Transverse colon (tissue), 4 donors: ENCODE measurements at regions not wholly inside any gene's neighbourhood (a gene's known extent, or its start where the extent isn't known, plus 50 kb on each side); places are given as distances from the start of the nearest gene placed in this dataset.

Experiments
- DNase-seq: peaks from one replicate; pipeline ENCODE4 v3.0.0-alpha.2; 2019
- H3K27ac ChIP-seq, 4 donors: fragments of 200-600 bp; sonication (generic); 2 replicates each; pipeline ENCODE4 v1.5.1; 2016 to 2018; ENCODE audit warnings: inconsistent platforms in 4 of 4
- H3K27me3 ChIP-seq: fragments of 200-600 bp; sonication (generic); 2 replicates; pipeline ENCODE4 v1.5.1; 2017; ENCODE audit warnings: inconsistent platforms
- H3K36me3 ChIP-seq, 4 donors: fragments of 200-600 bp; sonication (generic); 2 replicates each; pipeline ENCODE4 v1.5.1; 2017 to 2019; ENCODE audit warnings: inconsistent platforms in 4 of 4
- H3K4me1 ChIP-seq, 4 donors: fragments of 200-600 bp; sonication (generic); 2 replicates each; pipeline ENCODE4 v1.5.1; 2017 to 2020; ENCODE audit warnings: inconsistent platforms in 4 of 4
- H3K4me3 ChIP-seq, 4 donors: fragments of 200-600 bp; sonication (generic); 1 replicate in 1 of 4; 2 replicates in 3 of 4; pipeline versions ENCODE4 v1.5.1 to v1.6.1; 2017 to 2019; ENCODE audit warnings: inconsistent platforms in 4 of 4
- H3K9me3 ChIP-seq, 2 donors: fragments of 200-600 bp; sonication (generic); 2 replicates each; pipeline ENCODE4 v1.5.1; 2017 to 2019; ENCODE audit warnings: inconsistent platforms in 2 of 2
- EP300 ChIP-seq: sonication (generic); formaldehyde crosslinking; IDR thresholded peaks from one replicate; pipeline ENCODE4 v1.6.1; 2017; ENCODE audit warnings: antibody characterized with exemption, low read depth
- POLR2A ChIP-seq: fragments of 450-650 bp; IDR thresholded peaks from one replicate; pipeline ENCODE4 v1.6.1; 2016; ENCODE audit warnings: antibody characterized with exemption, mild to moderate bottlenecking, moderate library complexity
- POLR2AphosphoS5 ChIP-seq, 3 donors: sonication (generic); formaldehyde crosslinking; IDR thresholded peaks; one replicate each; pipeline ENCODE4 v1.6.1; 2016; ENCODE audit warnings: antibody characterized with exemption in 3 of 3
- WGBS, 2 donors: methylation state at CpG; one replicate each; pipeline ENCODE4 v1.1.5; 2018; ENCODE audit warnings: low coverage in 1 of 2; 5-methylcytosine and 5-hydroxymethylcytosine counted together
- in situ Hi-C, 4 donors: fragments of 200-750 bp; cut with MboI; loops; one replicate each; pipeline versions ENCODE4 v1.15.0 to v1.15.1; 2017; ENCODE audit warnings: low sequenced_read_pairs in 3 of 4, low pct_ligation_motif_present in 1 of 4, low pct_unique_long_range_greater_than_20kb in 1 of 4
- intact Hi-C: fragments of 100-400 bp; cut with DNase I; formaldehyde crosslinking; loops from one replicate; pipeline ENCODE4 v1.15.1; 2023; ENCODE audit warnings: low total_unique reads
- TF ChIP-seq, protein P1 (sequence below), 5 experiments: fragments of 200-600 bp in 3 of 5; fragments of 450-650 bp in 2 of 5; sonication (generic) in 3 of 5; IDR thresholded peaks; 1 replicate in 2 of 5; 2 replicates in 3 of 5; pipeline ENCODE4 v1.5.1; 2016 to 2017; ENCODE audit warnings: antibody characterized with exemption in 5 of 5, inconsistent platforms in 3 of 5, mild to moderate bottlenecking in 2 of 5, moderate library complexity in 1 of 5

DNA sequence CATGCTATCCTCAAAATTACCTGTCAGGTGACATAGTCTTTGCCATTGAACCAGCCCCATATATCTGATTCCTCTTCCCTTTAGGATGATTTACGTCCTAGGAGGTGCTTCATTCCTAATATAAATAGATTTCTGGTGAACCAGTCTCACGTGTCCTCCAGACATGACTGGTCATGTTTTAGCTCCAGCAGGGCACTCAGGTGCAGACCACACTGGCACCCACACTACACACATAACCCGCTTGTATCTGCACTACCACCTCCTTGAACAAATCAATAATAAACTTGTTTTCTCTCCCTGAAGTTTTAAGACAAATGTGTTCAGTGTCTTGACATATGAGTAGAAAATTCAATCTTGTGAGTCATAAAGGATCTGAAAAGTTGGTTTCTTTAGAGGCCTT lies 155.5 kb downstream of the GOLIM4 start:
- intact Hi-C loops (no loop called here), in situ Hi-C loops (loop anchor here in 2 of 4 donors (25.0 kb wide), 1 partner anchor 222 kb away; no protein-coding TSS in a partner anchor)
- Histone ChIP-seq H3K4me1 (no peaks in the 10 kb centered on the region), H3K27ac (no peak overlapping the region), H3K9me3 (no peaks in the 10 kb centered on the region), H3K36me3 (no peaks in the 10 kb centered on the region), H3K4me3 (no peak overlapping the region), H3K27me3 (no peaks in the 10 kb centered on the region)
- DNase-seq, result no peak
- TF ChIP-seq, protein P1, sequence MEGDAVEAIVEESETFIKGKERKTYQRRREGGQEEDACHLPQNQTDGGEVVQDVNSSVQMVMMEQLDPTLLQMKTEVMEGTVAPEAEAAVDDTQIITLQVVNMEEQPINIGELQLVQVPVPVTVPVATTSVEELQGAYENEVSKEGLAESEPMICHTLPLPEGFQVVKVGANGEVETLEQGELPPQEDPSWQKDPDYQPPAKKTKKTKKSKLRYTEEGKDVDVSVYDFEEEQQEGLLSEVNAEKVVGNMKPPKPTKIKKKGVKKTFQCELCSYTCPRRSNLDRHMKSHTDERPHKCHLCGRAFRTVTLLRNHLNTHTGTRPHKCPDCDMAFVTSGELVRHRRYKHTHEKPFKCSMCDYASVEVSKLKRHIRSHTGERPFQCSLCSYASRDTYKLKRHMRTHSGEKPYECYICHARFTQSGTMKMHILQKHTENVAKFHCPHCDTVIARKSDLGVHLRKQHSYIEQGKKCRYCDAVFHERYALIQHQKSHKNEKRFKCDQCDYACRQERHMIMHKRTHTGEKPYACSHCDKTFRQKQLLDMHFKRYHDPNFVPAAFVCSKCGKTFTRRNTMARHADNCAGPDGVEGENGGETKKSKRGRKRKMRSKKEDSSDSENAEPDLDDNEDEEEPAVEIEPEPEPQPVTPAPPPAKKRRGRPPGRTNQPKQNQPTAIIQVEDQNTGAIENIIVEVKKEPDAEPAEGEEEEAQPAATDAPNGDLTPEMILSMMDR (IDR thresholded peaks at IDR 0.05), result no peak
- no peak for TF ChIP-seq EP300
- 72 to 83% methylated on average over 2 to 3 of the region's 3 CpGs for WGBS, 2 donors

DNA sequence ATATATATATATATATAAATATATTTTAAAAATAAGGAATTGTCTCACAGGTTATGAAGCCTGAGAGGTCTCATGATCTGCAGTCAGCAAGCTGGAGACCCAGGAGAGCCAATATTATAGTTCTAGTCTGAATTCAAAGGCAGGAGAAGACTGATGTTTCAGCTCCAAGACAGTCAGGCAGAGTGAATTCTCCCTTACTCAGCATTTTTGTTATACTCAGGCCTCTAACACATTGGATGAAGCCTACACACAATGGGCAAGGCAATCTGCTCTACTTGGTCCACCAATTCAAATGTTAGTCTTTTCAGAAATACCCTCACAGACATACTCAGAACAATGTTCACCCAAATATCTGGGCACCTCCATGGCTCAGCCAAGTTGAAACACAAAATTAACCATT lies 157.2 kb downstream of the GOLIM4 start:
- H3K27me3 ChIP-seq, result no peaks in the 10 kb centered on the region
- H3K4me3 ChIP-seq, result no peak overlapping the region
- H3K27ac ChIP-seq, result no peak overlapping the region
- H3K36me3 ChIP-seq, result no peaks in the 10 kb centered on the region
- no peaks in the 10 kb centered on the region for H3K9me3 ChIP-seq
- in situ Hi-C loops, result loop anchor here in 2 of 4 donors (10.0 to 25.0 kb wide), 2 partner anchors 96 to 224 kb away; no protein-coding TSS in a partner anchor
- intact Hi-C loops, result no loop called here
- H3K4me1 ChIP-seq, result no peaks in the 10 kb centered on the region
- TF ChIP-seq POLR2A (no peak), EP300 (no peak), POLR2AphosphoS5 (IDR thresholded peaks at IDR 0.05) (no peak)
- TF ChIP-seq, protein P1 (IDR thresholded peaks at IDR 0.05), result no peak
- no peak for DNase-seq

DNA sequence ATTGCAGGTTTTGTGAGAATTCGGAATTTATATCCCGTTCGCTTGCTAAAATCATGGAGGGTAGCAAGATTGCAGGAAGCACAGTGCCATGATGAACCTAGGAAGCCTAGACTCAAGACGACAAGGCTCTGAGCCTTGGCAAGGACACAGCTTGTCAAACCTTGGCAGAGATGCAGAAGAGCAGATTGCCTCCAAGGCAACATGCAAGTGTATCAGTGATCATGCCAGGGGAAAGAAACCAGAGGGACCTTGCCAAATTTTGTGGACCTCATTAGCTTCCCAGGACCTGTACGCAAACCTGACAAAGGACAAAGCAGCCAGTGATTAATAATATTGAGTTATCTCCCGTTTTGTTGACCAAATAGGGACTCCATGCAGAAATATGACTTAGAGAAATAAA lies 159.7 kb downstream of the GOLIM4 start:
- intact Hi-C loops (no loop called here), in situ Hi-C loops (loop anchor here in 2 of 4 donors (10.0 to 25.0 kb wide), 2 partner anchors 99 to 226 kb away; no protein-coding TSS in a partner anchor)
- Histone ChIP-seq H3K36me3 (no peaks in the 10 kb centered on the region), H3K27me3 (no peaks in the 10 kb centered on the region), H3K4me1 (no peaks in the 10 kb centered on the region), H3K9me3 (no peaks in the 10 kb centered on the region), H3K27ac (no peak overlapping the region), H3K4me3 (no peak overlapping the region)
- 77 to 86% methylated on average over 5 to 6 of the region's 6 CpGs for WGBS, 2 donors
- no peak for DNase-seq
- TF ChIP-seq POLR2A (no peak), POLR2AphosphoS5 (IDR thresholded peaks at IDR 0.05) (no peak), EP300 (no peak)
- TF ChIP-seq, protein P1 (IDR thresholded peaks at IDR 0.05), result no peak

DNA sequence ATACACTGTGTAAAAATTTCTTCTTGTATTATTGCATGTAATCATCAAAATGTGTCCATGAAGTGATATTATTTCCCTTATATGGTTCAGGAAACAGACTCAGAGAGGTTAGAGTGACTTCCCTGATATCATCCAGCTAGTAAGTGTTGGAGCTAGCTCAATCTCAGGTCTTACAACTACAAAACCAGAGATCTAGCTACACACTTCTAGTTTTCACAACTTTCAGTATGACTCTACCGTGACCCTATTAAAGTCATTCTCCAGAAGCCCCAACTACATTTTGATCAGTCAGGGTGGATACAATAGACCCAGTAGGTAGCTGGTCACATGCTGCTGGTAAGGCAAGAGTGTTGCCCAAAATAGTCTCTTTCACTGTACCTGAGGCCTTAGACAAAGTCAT lies 165.3 kb downstream of the GOLIM4 start:
- WGBS, 2 donors, result 78% methylated on average over 1 of the region's 1 CpG; no CpG with 5 or more reads in 1 of the 2 donors
- Histone ChIP-seq H3K9me3 (no peaks in the 10 kb centered on the region), H3K27me3 (no peaks in the 10 kb centered on the region), H3K36me3 (no peaks in the 10 kb centered on the region), H3K27ac (no peak overlapping the region), H3K4me1 (no peaks in the 10 kb centered on the region), H3K4me3 (no peak overlapping the region)
- no peak for DNase-seq
- in situ Hi-C loops (loop anchor here in 3 of 4 donors (5.0 to 25.0 kb wide), 3 partner anchors 104 to 232 kb away; no protein-coding TSS in a partner anchor), intact Hi-C loops (no loop called here)
- TF ChIP-seq POLR2A (no peak), EP300 (no peak), POLR2AphosphoS5 (IDR thresholded peaks at IDR 0.05) (no peak)
- TF ChIP-seq, protein P1 (IDR thresholded peaks at IDR 0.05), result no peak
